ENCODE measurements at regions not wholly inside any gene's neighbourhood (a gene's known extent, or its start where the extent isn't known, plus 50 kb on each side); places are given as distances from the start of the nearest gene placed in this dataset.
A peak's percentile ranks its signal among the peaks of the same experiment; 100 is the strongest.

DNA sequence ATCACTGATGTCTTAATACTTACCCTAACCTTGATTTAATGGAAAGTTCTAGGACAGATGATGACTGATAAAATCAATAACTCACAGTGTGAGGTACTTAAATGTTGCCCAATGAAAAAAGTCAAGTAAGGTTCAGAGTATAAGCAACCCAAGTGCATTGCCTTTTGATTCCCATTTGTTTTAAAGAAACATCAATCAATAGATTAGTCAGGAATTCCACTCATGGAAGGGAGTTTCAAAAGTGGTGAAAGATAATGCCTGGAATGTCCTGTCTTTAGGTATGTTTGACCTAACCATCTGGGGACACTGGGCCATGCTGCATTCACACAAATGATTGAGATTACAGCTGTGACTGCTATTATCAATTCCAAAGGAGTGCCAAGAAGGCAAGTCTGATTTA is 259.7 kb downstream of the PPARGC1A start:
- H3K4me1 ChIP-seq (ENCODE audit: control insufficient read depth, extremely low read depth, insufficient read depth, low read length): no peaks in the 10 kb centered on the region
- H3K27me3 ChIP-seq (ENCODE audit: control insufficient read depth, insufficient read depth, low read length): no peaks in the 10 kb centered on the region
- H3K4me2 ChIP-seq (ENCODE audit: extremely low read depth, insufficient read depth, low read length): no peak overlapping the region
- H3K27ac ChIP-seq (ENCODE audit: insufficient read depth, low read length): no peak overlapping the region
- H3K4me3 ChIP-seq (replicated peaks in 1 of 4; ENCODE audit: control extremely low read depth in 1 of 4, insufficient read depth in 1 of 4, low read depth in 3 of 4, low read length in 4 of 4): no peak overlapping the region
- H3K9ac ChIP-seq (ENCODE audit: insufficient read depth, low read length): no peak overlapping the region
- H2AFZ ChIP-seq (ENCODE audit: low read length): no peak overlapping the region
- no peaks in the 10 kb centered on the region for H3K36me3 ChIP-seq (ENCODE audit: control insufficient read depth, insufficient read depth, low read length)
- peak in 1 of 2 donors; percentile 61 for DNase-seq (ENCODE audit: low read depth in 2 of 2)
- H3K9me3 ChIP-seq (ENCODE audit: control insufficient read depth, insufficient read depth, low read depth, low read length): no peaks in the 10 kb centered on the region
- no peaks in the 10 kb centered on the region for H4K20me1 ChIP-seq (ENCODE audit: control insufficient read depth, extremely low read depth, insufficient read depth, low read length)
- H3K79me2 ChIP-seq (ENCODE audit: control insufficient read depth, insufficient read depth, low read length): no peaks in the 10 kb centered on the region
- TF ChIP-seq EZH2 (IDR thresholded peaks at IDR 0.05; ENCODE audit: low read length, missing control alignments): no peak
- TF ChIP-seq, protein P1, sequence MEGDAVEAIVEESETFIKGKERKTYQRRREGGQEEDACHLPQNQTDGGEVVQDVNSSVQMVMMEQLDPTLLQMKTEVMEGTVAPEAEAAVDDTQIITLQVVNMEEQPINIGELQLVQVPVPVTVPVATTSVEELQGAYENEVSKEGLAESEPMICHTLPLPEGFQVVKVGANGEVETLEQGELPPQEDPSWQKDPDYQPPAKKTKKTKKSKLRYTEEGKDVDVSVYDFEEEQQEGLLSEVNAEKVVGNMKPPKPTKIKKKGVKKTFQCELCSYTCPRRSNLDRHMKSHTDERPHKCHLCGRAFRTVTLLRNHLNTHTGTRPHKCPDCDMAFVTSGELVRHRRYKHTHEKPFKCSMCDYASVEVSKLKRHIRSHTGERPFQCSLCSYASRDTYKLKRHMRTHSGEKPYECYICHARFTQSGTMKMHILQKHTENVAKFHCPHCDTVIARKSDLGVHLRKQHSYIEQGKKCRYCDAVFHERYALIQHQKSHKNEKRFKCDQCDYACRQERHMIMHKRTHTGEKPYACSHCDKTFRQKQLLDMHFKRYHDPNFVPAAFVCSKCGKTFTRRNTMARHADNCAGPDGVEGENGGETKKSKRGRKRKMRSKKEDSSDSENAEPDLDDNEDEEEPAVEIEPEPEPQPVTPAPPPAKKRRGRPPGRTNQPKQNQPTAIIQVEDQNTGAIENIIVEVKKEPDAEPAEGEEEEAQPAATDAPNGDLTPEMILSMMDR (conservative IDR thresholded peaks at IDR 0.05 in 1 of 2, IDR thresholded peaks at IDR 0.05 in 1 of 2; ENCODE audit: low read depth in 1 of 2, low read length in 2 of 2): no peak

DNA sequence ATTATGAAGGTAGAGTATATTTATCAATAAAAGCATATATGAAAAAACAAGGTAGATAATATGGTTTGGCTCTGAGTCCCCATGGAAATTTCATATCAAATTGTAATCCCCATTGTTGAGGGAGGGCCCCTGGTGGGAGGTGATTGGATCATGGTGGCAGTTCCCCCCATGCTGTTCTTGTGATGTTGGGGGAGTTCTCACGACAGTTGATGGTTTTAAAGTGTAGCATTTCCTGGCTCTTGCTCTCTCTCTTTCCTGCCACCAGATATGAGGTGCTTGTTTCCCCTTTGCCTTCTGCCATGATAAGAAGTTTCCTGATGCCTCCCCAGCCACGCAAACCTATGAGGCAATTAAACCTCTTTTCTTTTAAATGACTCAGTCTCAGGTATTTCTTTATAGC is 260.4 kb downstream of the PPARGC1A start:
- Histone ChIP-seq H3K9me3 (ENCODE audit: control insufficient read depth, insufficient read depth, low read depth, low read length) (no peaks in the 10 kb centered on the region), H2AFZ (ENCODE audit: low read length) (no peak overlapping the region), H3K36me3 (ENCODE audit: control insufficient read depth, insufficient read depth, low read length) (no peaks in the 10 kb centered on the region), H3K9ac (ENCODE audit: insufficient read depth, low read length) (no peak overlapping the region), H3K27me3 (ENCODE audit: control insufficient read depth, insufficient read depth, low read length) (no peaks in the 10 kb centered on the region), H3K79me2 (ENCODE audit: control insufficient read depth, insufficient read depth, low read length) (no peaks in the 10 kb centered on the region), H3K4me1 (ENCODE audit: control insufficient read depth, extremely low read depth, insufficient read depth, low read length) (no peaks in the 10 kb centered on the region), H3K4me2 (ENCODE audit: extremely low read depth, insufficient read depth, low read length) (no peak overlapping the region), H3K4me3 (replicated peaks in 1 of 4; ENCODE audit: control extremely low read depth in 1 of 4, insufficient read depth in 1 of 4, low read depth in 3 of 4, low read length in 4 of 4) (no peak overlapping the region), H4K20me1 (ENCODE audit: control insufficient read depth, extremely low read depth, insufficient read depth, low read length) (no peaks in the 10 kb centered on the region), H3K27ac (ENCODE audit: insufficient read depth, low read length) (no peak overlapping the region)
- DNase-seq (ENCODE audit: low read depth in 2 of 2): no peak
- no peak for TF ChIP-seq EZH2 (IDR thresholded peaks at IDR 0.05; ENCODE audit: low read length, missing control alignments)
- TF ChIP-seq, protein P1 (conservative IDR thresholded peaks at IDR 0.05 in 1 of 2, IDR thresholded peaks at IDR 0.05 in 1 of 2; ENCODE audit: low read depth in 1 of 2, low read length in 2 of 2): no peak

DNA sequence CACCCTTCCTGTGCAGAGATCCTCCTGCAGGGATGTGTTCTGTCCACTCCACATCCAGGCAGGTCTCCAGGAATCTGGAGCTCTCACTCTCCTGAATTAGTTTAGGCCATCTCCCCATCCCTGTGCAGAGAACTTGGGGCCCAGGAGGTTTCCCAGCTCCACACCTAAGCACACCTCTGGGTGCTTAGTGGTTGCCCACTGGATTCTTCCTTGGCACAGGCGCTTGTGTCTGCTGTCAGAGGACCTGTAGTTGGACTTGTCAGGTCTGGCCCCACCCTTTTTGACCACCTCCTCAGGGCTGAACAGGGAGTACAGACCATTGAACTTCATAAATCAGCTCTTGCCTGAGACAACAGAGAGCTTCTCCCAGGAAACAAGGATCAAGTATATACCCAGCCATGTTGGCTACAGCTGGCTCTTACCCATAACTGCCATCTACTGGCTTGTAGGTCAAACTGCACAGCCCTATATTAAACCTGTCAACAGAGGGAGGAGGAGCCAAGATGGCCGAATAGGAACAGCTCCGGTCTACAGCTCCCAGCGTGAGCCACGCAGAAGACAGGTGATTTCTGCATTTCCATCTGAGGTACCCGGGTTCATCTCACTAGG is 275.5 kb downstream of the PPARGC1A start:
- DNase-seq (ENCODE audit: low read depth in 2 of 2): peak; percentile 21 to 61
- Histone ChIP-seq H3K27ac (ENCODE audit: insufficient read depth, low read length) (no peak overlapping the region), H2AFZ (ENCODE audit: low read length) (no peak overlapping the region), H3K4me1 (ENCODE audit: control insufficient read depth, extremely low read depth, insufficient read depth, low read length) (no peaks in the 10 kb centered on the region), H3K27me3 (ENCODE audit: control insufficient read depth, insufficient read depth, low read length) (no peaks in the 10 kb centered on the region), H3K4me3 (replicated peaks in 1 of 4; ENCODE audit: control extremely low read depth in 1 of 4, insufficient read depth in 1 of 4, low read depth in 3 of 4, low read length in 4 of 4) (no peak overlapping the region), H3K79me2 (ENCODE audit: control insufficient read depth, insufficient read depth, low read length) (no peaks in the 10 kb centered on the region), H3K9ac (ENCODE audit: insufficient read depth, low read length) (no peak overlapping the region), H3K4me2 (ENCODE audit: extremely low read depth, insufficient read depth, low read length) (no peak overlapping the region), H3K9me3 (ENCODE audit: control insufficient read depth, insufficient read depth, low read depth, low read length) (no peaks in the 10 kb centered on the region), H3K36me3 (ENCODE audit: control insufficient read depth, insufficient read depth, low read length) (no peaks in the 10 kb centered on the region), H4K20me1 (ENCODE audit: control insufficient read depth, extremely low read depth, insufficient read depth, low read length) (no peaks in the 10 kb centered on the region)
- TF ChIP-seq EZH2 (IDR thresholded peaks at IDR 0.05; ENCODE audit: low read length, missing control alignments): no peak
- TF ChIP-seq, protein P1 (conservative IDR thresholded peaks at IDR 0.05 in 1 of 2, IDR thresholded peaks at IDR 0.05 in 1 of 2; ENCODE audit: low read depth in 1 of 2, low read length in 2 of 2): peak; percentile 2 to 26

All from fibroblast of lung (primary cell).